Muscle layer of colon (tissue), 2 donors: ENCODE measurements at regions not wholly inside any gene's neighbourhood (a gene's known extent, or its start where the extent isn't known, plus 50 kb on each side); places are given as distances from the start of the nearest gene placed in this dataset.
"Not testable (repeated sequence)": the region's sequence is repeated elsewhere in the genome, so short reads cannot be mapped to it uniquely, and the experiment has no call there.

Source experiments
- H3K27ac ChIP-seq: one replicate; pipeline ENCODE4 v1.7.0; 2013; ENCODE audit warnings: low read depth, mild to moderate bottlenecking, low read length, moderate library complexity
- H3K27me3 ChIP-seq, 2 donors: one replicate each; pipeline ENCODE4 v1.7.0; 2013; ENCODE audit warnings: low read length in 2 of 2, mild to moderate bottlenecking in 2 of 2; ENCODE audit not compliant: insufficient read depth in 2 of 2, control insufficient read depth in 1 of 2
- H3K36me3 ChIP-seq: one replicate; pipeline ENCODE4 v1.7.0; 2013; ENCODE audit warnings: mild to moderate bottlenecking, low read length; ENCODE audit not compliant: insufficient read depth
- H3K4me1 ChIP-seq: one replicate; pipeline ENCODE4 v1.7.0; 2013; ENCODE audit warnings: mild to moderate bottlenecking, low read length; ENCODE audit not compliant: insufficient read depth
- H3K4me3 ChIP-seq, 2 donors: one replicate each; pipeline ENCODE4 v1.7.0; 2013; ENCODE audit warnings: low read length in 2 of 2, low read depth in 1 of 2, mild to moderate bottlenecking in 1 of 2, moderate library complexity in 1 of 2
- H3K9ac ChIP-seq: one replicate; pipeline ENCODE4 v1.7.0; 2013; ENCODE audit warnings: low read length
- H3K9me3 ChIP-seq: one replicate; pipeline ENCODE4 v1.7.0; 2013; ENCODE audit warnings: mild to moderate bottlenecking, low read length
- donor health status: abdominal sarcoma.
- donor health status: Adenocarcinoma of cecum.

DNA sequence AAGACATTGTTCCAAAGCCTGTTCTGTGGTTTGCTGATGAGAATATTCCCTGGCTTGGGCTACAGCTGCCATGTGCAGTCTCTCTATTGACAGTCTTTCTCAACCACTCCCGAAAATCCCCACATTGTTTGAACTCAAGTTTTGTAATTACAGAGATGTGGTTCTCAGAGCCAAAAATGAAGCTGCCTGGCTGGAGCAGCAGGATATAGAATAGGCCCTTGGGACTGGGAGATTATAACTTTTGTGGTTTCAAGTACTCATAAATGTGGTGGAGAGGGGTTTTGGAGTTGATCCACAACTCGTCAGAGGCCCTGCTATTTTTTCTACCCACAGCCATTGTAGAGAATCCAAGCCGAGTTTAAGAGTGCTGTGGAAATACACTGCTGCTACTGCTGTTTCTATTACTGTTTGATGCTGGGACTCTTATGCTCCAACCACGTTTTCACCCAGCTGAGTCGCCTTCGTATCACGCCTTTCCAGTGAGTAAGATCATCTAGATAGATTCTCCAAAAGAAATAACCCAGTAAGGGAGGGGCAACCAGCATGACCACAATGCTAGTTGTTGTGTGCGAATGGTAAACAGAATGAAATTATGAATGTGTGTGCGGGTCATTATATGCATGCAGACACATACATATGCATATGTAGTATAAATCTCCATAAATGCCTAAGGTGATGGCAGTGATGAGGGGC lies 57.1 kb upstream of the ATXN3L start:
- H3K9ac ChIP-seq, result no peak overlapping the region
- H3K4me1 ChIP-seq, result no peaks in the 10 kb centered on the region
- H3K36me3 ChIP-seq, result no peaks in the 10 kb centered on the region
- H3K9me3 ChIP-seq, result no peaks in the 10 kb centered on the region
- no peaks in the 10 kb centered on the region for H3K27me3 ChIP-seq
- H3K27ac ChIP-seq, result no peak overlapping the region
- H3K4me3 ChIP-seq, result no peak overlapping the region

DNA sequence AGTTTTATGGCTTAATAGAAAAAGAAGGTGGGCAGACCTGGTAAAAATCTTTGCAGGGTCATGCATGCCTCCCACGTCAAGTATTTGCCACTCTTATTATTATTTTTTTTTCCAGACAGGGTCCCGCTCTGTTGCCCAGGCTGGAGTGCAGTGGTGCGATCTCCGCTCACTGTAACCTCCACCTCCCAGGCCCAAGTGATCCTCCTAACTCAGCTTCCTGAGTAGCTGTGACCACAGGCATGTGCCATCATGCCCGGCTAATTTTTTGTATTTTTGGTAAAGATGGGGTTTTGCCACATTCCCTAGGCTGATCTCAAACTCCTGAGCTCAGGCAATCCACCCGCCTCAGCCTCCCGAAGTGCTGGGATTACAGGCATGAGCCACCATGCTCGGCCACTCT lies 55.7 kb upstream of the ATXN3L start:
- H3K27me3 ChIP-seq, H3K27ac ChIP-seq, H3K36me3 ChIP-seq, H3K9me3 ChIP-seq, H3K9ac ChIP-seq, H3K4me1 ChIP-seq, H3K4me3 ChIP-seq: not testable (repeated sequence)

DNA sequence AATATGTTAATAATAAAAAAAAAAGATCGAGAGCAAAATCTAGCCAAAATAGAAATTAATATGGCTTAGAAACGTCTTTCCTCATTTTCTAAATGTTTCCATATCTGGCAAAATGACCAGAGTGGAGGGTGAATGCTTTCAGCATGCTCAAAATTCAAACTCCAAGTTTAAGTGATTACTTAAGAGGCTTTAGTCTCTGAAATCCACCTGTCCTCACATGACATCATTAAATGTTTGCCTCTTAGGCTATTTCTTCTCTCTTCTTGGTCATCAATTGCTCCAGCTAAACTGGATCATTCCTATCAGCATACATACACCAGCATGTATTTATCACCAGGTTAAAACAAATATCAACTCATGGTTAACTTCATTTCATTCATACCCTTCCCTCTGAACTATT lies 54.5 kb upstream of the ATXN3L start:
- H3K9ac ChIP-seq, result no peak overlapping the region
- no peak overlapping the region for H3K27ac ChIP-seq
- H3K9me3 ChIP-seq, result no peaks in the 10 kb centered on the region
- no peak overlapping the region for H3K4me3 ChIP-seq
- H3K36me3 ChIP-seq, result no peaks in the 10 kb centered on the region
- H3K27me3 ChIP-seq, result no peaks in the 10 kb centered on the region
- H3K4me1 ChIP-seq, result no peaks in the 10 kb centered on the region

DNA sequence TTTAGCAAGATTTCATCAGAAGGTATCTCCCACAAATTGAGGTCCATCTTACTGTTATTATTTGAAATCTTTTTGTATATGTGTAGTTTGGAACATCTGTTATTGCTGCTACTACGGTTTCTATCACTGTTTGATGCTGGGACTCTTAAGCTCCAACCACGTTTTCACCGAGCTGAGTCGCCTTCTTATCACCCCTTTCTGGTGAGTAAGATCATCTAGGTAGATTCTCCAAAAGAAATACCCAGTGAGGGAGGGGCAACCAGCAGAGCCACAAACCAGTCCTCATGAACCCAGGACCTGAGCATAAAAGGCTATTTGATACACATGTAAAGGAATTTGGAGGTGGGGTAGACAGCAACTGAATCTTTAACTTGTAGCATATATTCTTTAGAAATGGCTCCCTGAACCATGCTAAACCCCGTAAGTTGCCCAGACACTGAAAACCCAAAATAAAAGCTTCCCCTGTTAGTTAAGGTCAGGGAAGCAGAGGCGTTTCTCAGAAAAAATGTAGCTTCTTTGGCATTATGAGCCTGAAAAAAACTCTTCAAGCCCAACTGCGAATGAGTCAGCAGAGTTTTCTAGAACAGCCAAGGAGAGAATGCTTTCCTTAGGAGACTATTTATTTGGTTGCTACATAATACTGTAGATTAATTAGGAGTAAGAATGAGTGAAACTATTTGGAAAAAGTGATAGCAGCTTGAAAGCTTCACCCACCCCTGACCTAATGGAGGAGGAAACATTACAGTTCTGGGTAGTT lies 53.8 kb upstream of the ATXN3L start:
- H3K9me3 ChIP-seq, result no peaks in the 10 kb centered on the region

DNA sequence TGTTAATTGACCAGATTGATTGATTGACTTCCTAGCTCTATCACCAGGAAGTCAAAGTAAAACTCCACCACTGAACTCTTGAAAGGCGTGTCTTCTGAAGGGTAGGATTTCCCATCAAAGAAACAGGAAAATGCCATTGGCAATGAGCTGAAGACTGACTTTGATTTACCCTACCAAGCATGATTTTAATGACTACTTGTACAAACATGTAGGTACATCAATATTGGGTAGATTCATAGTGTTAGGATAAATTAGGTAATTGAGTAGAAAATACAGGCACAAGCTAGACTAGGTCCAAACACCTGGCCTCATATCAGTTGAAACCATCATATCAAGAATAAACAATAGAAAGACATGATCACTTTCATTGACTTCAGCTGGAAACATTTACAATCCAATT lies 53.2 kb upstream of the ATXN3L start:
- no peak overlapping the region for H3K27ac ChIP-seq
- H3K36me3 ChIP-seq, result no peaks in the 10 kb centered on the region
- no peak overlapping the region for H3K9ac ChIP-seq
- no peak overlapping the region for H3K4me3 ChIP-seq
- H3K27me3 ChIP-seq, result no peaks in the 10 kb centered on the region
- no peaks in the 10 kb centered on the region for H3K9me3 ChIP-seq
- H3K4me1 ChIP-seq, result no peaks in the 10 kb centered on the region

More for the DNA sequence above, 53.8 kb upstream of the ATXN3L start:
- H3K4me3 ChIP-seq, result no peak overlapping the region
- no peaks in the 10 kb centered on the region for H3K27me3 ChIP-seq
- H3K4me1 ChIP-seq, result no peaks in the 10 kb centered on the region
- no peaks in the 10 kb centered on the region for H3K36me3 ChIP-seq
- no peak overlapping the region for H3K27ac ChIP-seq
- no peak overlapping the region for H3K9ac ChIP-seq

DNA sequence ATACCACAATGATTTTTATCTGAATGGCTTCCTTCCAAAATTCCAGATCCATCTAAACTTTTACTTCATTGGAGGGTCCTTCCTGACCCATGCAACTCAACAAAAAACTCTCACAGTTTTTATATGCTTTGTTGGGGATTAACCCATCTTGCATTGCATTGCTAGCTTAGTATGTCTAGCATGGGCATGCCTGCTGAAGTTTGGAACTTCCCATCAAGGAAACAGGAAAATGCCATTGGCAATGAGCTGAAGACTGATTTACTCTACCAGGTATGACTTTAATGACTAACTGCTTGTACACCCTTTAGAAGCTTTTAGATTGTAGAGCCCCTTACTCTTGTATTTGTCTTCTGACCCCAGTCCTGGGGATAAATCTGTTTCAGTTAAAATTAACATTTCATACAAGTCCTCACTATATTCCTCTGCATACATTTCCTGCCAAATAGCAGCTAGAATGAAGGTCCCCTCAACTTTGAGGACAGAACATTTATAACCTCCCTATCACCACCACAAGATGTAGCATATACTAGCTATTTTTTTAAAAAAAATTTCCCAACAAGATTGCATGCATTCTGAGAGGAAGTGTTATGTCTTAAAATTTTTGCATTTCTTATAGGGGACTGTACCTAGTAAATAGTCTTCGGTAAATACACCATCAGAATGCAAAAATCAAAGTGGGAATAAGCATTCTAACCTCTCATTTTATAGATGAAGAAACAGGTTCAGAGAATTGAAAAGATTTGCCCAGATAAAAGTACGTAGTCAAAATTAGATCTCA lies 52.5 kb upstream of the ATXN3L start:
- no peaks in the 10 kb centered on the region for H3K4me1 ChIP-seq
- no peaks in the 10 kb centered on the region for H3K9me3 ChIP-seq
- H3K4me3 ChIP-seq, result no peak overlapping the region
- no peaks in the 10 kb centered on the region for H3K36me3 ChIP-seq
- no peaks in the 10 kb centered on the region for H3K27me3 ChIP-seq
- no peak overlapping the region for H3K27ac ChIP-seq
- no peak overlapping the region for H3K9ac ChIP-seq

DNA sequence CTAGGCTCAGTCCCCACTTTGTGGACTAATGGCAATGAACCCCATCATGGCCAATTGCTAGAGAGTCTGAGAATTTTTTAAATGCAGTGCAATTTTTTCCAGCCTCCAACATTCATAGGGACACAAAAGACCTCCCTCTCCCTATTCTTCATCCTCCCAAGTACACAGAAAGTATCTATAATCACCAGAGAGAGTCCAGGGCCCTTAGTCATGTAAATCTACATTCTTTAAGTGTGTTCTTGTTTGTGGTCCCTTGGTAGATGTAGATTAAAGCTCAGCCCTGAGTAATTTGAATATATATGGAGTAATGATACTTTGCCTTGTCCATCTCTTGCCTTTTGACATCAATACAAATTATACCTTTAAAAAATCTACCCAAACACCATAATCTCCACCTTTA lies 51.3 kb upstream of the ATXN3L start:
- no peak overlapping the region for H3K4me3 ChIP-seq
- H3K9ac ChIP-seq, result no peak overlapping the region
- no peaks in the 10 kb centered on the region for H3K36me3 ChIP-seq
- H3K27ac ChIP-seq, result no peak overlapping the region
- H3K9me3 ChIP-seq, result no peaks in the 10 kb centered on the region
- no peaks in the 10 kb centered on the region for H3K27me3 ChIP-seq
- H3K4me1 ChIP-seq, result no peaks in the 10 kb centered on the region

DNA sequence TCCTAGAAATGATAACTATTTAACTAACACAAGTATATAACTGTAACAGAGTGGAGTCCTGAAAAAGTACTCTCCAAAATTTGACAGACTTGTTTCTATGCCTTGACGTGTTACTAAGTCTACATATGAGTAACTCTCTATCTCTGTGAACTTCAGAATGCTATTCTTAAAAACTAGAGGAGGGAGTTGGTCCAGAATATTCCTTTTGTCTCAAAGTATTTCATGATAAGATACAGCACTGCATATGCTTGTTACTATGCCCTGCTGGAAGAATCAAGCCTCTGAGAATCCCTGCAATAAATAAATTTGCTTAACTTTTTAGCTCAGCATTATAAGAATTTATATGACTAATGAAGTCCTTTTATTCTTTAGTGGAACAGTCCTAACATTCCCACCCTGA lies 50.9 kb upstream of the ATXN3L start:
- H3K4me1 ChIP-seq, result no peaks in the 10 kb centered on the region
- no peaks in the 10 kb centered on the region for H3K27me3 ChIP-seq
- no peak overlapping the region for H3K9ac ChIP-seq
- no peaks in the 10 kb centered on the region for H3K36me3 ChIP-seq
- no peak overlapping the region for H3K4me3 ChIP-seq
- H3K27ac ChIP-seq, result no peak overlapping the region
- no peaks in the 10 kb centered on the region for H3K9me3 ChIP-seq
